Left lung (tissue), 4 donors: ENCODE measurements at regions not wholly inside any gene's neighbourhood (a gene's known extent, or its start where the extent isn't known, plus 50 kb on each side); places are given as distances from the start of the nearest gene placed in this dataset.

Source experiments
- ATAC-seq: fragments of 200-7000 bp; cut with Tn5 transposase; one replicate; pipeline ENCODE4 v1.9.1; 2020; ENCODE audit warnings: moderate library complexity
- DNase-seq, 4 donors: peaks; one replicate each; pipeline ENCODE4 v3.0.0-alpha.2; 2013 to 2020
- H3K27ac ChIP-seq, 2 donors: fragments of 200-600 bp; sonication (generic) in 1 of 2; one replicate each; pipeline versions ENCODE4 v1.5.0 to v1.8.0; 2020 to 2021
- H3K27me3 ChIP-seq, 2 donors: fragments of 200-600 bp; sonication (generic) in 1 of 2; one replicate each; pipeline versions ENCODE4 v1.5.0 to v1.8.0; 2020 to 2021
- H3K36me3 ChIP-seq, 2 donors: fragments of 200-600 bp; sonication (generic) in 1 of 2; one replicate each; pipeline versions ENCODE4 v1.5.0 to v1.8.0; 2020 to 2021
- H3K4me1 ChIP-seq, 2 donors: fragments of 200-600 bp; one replicate each; pipeline ENCODE4 v1.8.0; 2021
- H3K4me3 ChIP-seq, 2 donors: fragments of 200-600 bp; sonication (generic) in 1 of 2; one replicate each; pipeline versions ENCODE4 v1.5.0 to v1.8.0; 2020 to 2021; ENCODE audit warnings: mild to moderate bottlenecking in 1 of 2
- H3K9me3 ChIP-seq, 2 donors: fragments of 200-600 bp; sonication (generic) in 1 of 2; one replicate each; pipeline versions ENCODE4 v1.5.0 to v1.8.0; 2020 to 2021
- intact Hi-C, 2 donors: fragments of 100-400 bp; cut with DNase I; formaldehyde crosslinking; loops; one replicate each; pipeline versions ENCODE4 v1.11.2 to v1.14.2; 2022
- TF ChIP-seq, protein P1 (sequence below), 2 donors: fragments of 200-600 bp; sonication (generic) in 1 of 2; IDR thresholded peaks; one replicate each; pipeline versions ENCODE4 v1.5.0 to v1.8.0; 2021; ENCODE audit warnings: antibody characterized with exemption in 2 of 2
- donor health status: DM: no; HTN: yes; CAD: no.
- donor health status: DM: no; HTN: no; CAD: no.

DNA sequence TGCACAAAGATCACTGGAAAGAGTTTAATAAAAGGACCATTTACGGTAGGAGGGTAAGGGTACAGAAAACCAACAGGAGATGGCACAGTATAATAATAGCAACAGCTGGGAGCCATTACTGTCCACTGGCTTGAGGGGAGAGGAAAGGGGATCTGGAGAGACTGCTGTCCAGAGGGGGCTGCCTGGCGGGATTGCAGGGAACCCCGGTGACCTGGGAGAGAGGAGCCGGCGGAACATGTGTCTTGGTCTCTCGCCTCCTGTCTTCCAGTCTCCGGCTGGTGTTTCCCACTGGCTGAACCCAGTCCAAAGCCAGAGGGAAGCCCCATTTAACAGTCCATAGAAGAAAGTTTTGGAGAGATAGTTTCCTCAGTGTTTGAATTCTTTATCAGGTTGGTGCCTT, 57.5 kb upstream of the PODXL start:
- Histone ChIP-seq H3K9me3 (no peaks in the 10 kb centered on the region), H3K4me3 (no peak overlapping the region), H3K36me3 (no peaks in the 10 kb centered on the region), H3K27ac (no peak overlapping the region), H3K27me3 (no peaks in the 10 kb centered on the region), H3K4me1 (no peaks in the 10 kb centered on the region)
- no peak for DNase-seq
- intact Hi-C loops = no loop called here
- TF ChIP-seq, protein P1, sequence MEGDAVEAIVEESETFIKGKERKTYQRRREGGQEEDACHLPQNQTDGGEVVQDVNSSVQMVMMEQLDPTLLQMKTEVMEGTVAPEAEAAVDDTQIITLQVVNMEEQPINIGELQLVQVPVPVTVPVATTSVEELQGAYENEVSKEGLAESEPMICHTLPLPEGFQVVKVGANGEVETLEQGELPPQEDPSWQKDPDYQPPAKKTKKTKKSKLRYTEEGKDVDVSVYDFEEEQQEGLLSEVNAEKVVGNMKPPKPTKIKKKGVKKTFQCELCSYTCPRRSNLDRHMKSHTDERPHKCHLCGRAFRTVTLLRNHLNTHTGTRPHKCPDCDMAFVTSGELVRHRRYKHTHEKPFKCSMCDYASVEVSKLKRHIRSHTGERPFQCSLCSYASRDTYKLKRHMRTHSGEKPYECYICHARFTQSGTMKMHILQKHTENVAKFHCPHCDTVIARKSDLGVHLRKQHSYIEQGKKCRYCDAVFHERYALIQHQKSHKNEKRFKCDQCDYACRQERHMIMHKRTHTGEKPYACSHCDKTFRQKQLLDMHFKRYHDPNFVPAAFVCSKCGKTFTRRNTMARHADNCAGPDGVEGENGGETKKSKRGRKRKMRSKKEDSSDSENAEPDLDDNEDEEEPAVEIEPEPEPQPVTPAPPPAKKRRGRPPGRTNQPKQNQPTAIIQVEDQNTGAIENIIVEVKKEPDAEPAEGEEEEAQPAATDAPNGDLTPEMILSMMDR (IDR thresholded peaks at IDR 0.05) = no peak
- no peak for ATAC-seq

DNA sequence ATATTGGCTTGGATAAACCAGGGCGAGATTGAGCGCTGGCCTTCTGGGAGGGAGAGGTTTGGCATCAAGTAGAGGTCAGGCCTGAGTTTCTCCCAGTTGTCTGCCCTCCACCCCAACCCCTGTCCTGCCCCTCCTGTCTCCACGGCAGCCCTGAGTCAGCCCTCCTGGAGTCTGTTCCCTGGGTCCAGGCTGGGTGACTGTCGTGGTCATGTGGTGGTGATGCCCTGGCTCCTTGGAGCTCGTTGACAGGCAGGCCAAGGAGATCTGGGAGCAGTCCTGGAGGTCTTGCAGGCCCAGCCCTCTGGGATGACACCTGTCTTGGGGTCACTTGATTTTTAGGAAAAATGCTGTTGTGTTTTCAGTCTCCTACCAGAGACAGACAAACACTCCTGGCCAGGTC, 53.6 kb upstream of the PODXL start:
- DNase-seq = no peak
- intact Hi-C loops = no loop called here
- Histone ChIP-seq H3K9me3 (no peaks in the 10 kb centered on the region), H3K4me3 (no peak overlapping the region), H3K4me1 (no peaks in the 10 kb centered on the region), H3K36me3 (no peaks in the 10 kb centered on the region), H3K27me3 (peaks cover 0 to 5% of the 10 kb centered on the region in 2 donors), H3K27ac (no peak overlapping the region)
- TF ChIP-seq, protein P1 (IDR thresholded peaks at IDR 0.05) = no peak
- ATAC-seq = no peak

DNA sequence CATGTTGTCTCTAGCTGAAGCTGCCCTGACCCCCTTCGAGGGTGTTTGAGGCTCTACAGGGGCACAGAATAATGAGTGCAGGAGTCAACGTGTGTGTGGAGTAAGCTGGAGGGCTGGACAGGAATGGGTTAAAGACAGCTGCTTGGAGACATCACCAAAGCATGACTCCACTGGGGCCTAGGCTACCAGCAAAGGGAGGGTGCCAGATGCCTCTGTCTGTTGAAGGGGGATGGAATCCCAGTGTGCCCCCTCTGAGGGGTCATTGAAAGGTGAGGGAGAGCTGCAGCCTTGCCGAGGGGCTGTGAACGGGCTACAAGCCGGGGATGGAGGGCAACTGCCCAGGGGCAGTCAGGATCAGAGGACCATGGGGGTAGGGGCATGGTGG, 51.7 kb upstream of the PODXL start:
- no peaks in the 10 kb centered on the region for H3K36me3 ChIP-seq
- H3K27ac ChIP-seq = no peak overlapping the region
- peaks cover 0 to 8% of the 10 kb centered on the region in 2 donors for H3K27me3 ChIP-seq
- TF ChIP-seq, protein P1 (IDR thresholded peaks at IDR 0.05) = no peak
- no peak for ATAC-seq
- no peak for DNase-seq
- no peaks in the 10 kb centered on the region for H3K4me1 ChIP-seq
- intact Hi-C loops = no loop called here
- no peak overlapping the region for H3K4me3 ChIP-seq
- no peaks in the 10 kb centered on the region for H3K9me3 ChIP-seq

DNA sequence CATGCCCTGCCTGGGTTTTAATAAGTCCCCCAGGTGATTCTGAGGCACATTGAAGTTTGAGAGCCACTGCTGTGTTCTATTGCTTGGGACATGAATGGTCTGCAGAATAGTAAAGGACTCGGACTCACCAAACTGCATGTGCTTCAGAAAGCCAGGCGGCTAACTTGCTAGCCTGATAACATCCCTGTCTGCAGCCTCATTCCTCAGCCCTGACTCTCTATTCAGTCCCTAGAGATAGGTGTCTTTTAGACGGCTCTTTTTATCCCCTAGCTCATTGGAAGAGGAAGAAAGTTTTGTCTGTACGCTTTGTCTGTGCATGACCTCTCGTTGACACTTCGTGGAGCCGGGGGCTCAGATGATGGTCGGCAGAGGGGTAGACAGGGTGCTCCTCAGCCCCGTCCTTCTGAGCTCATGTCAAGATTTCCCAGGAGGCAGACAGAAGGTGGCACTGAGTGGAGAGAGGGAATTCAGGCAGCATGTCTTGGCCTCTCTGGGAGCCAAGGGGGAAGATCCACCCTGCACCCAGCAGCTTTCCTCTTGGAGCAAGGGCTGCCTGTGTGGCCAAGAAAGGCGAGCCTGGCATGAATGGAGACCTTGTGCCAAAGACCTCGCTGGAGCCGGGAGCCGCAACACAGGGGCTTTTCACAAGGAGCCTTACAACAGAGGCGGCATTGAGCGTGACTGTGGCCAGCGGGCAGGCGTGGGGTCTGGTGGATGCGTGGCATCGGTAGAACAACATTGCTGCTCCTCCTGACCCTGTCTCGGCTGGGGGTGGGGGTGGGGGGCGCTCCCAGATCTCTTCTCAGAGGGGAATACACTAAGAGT, 51.1 kb upstream of the PODXL start:
- Histone ChIP-seq H3K4me1 (no peaks in the 10 kb centered on the region), H3K36me3 (no peaks in the 10 kb centered on the region), H3K27me3 (peaks cover 0 to 8% of the 10 kb centered on the region in 2 donors), H3K27ac (no peak overlapping the region), H3K4me3 (no peak overlapping the region), H3K9me3 (no peaks in the 10 kb centered on the region)
- TF ChIP-seq, protein P1 (IDR thresholded peaks at IDR 0.05) = no peak
- no peak for DNase-seq
- intact Hi-C loops = no loop called here
- ATAC-seq = no peak

DNA sequence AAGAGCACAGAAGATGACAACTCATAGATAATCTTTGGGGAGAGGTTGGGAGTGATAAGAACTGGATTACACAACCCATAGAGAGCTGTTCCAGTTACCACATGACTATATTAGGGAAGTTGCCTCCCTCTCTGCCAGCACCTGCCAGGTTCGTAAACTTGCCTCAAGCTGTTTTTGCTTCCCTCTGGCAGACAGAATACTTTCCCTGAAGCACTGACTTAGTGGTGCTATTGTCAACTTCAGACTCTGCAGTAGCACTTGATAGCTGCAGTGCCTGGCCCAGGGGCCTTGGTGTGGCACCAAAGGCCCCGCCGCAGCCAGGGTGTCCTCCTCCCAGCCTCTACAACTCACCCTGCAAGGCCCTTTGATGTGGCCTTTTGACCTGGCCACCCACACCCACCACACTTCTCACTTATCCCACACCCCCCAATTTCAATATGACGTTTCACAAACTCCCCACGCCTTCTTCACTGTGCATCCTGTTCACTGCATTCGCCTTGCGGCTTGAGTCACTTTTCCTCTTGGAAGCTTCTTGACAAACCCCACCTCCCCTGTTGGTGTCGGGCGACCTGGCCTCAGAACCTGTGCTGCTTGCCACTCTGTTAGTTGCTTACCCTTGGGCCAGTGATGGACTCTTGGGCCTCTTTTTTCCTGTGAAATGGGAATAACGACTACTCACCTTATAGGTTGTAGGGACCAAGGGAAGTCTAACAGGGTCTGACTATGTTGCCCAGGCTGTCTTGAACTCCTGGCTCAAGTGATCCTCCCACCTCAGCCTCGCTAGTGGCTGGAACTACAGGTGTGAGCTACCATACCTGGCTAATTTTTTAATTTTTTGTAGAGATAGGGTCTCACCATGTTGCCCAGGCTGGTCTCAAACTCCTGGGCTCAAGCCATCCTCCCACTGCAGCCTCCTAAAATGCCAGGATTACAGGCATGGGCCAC, 50.2 kb upstream of the PODXL start:
- no peaks in the 10 kb centered on the region for H3K36me3 ChIP-seq
- H3K9me3 ChIP-seq = no peaks in the 10 kb centered on the region
- peaks cover 0 to 8% of the 10 kb centered on the region in 2 donors for H3K27me3 ChIP-seq
- TF ChIP-seq, protein P1 (IDR thresholded peaks at IDR 0.05) = no peak
- DNase-seq = no peak
- no peaks in the 10 kb centered on the region for H3K4me1 ChIP-seq
- no peak overlapping the region for H3K27ac ChIP-seq
- no peak overlapping the region for H3K4me3 ChIP-seq
- ATAC-seq = peak; percentile 86
- intact Hi-C loops = no loop called here
